C4-2B (cell line): ENCODE measurements at regions not wholly inside any gene's neighbourhood (a gene's known extent, or its start where the extent isn't known, plus 50 kb on each side); places are given as distances from the start of the nearest gene placed in this dataset.

ENCODE experiments used
- ZFX ChIP-seq: fragments of 450-650 bp; IDR thresholded peaks from 2 replicates; pipeline ENCODE4 v1.6.1; 2017
- TF ChIP-seq, protein P1 (sequence below): fragments of 450-650 bp; conservative IDR thresholded peaks from 2 replicates; pipeline ENCODE4 v1.5.1; 2017; ENCODE audit warnings: mild to moderate bottlenecking

DNA sequence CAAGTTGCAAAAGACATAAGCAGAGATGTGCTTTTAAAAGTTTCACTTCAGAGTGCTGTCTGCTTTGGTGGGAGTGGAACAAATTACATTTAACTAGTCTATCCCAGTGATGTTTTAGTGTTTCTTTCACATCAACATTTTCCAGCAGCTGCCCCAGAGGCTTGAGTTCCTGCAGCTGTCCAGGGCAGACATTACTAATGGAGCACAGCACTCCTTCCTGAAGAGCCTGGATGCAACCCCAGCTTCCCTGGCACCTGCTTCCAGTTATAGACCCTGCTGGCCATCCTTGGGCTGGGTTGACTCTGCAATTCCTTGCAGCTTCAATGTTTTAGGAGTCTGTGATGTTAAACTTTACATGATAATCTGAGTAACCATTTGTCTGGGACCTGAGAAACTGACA, 61.4 kb upstream of the PIRT start:
- TF ChIP-seq, protein P1, sequence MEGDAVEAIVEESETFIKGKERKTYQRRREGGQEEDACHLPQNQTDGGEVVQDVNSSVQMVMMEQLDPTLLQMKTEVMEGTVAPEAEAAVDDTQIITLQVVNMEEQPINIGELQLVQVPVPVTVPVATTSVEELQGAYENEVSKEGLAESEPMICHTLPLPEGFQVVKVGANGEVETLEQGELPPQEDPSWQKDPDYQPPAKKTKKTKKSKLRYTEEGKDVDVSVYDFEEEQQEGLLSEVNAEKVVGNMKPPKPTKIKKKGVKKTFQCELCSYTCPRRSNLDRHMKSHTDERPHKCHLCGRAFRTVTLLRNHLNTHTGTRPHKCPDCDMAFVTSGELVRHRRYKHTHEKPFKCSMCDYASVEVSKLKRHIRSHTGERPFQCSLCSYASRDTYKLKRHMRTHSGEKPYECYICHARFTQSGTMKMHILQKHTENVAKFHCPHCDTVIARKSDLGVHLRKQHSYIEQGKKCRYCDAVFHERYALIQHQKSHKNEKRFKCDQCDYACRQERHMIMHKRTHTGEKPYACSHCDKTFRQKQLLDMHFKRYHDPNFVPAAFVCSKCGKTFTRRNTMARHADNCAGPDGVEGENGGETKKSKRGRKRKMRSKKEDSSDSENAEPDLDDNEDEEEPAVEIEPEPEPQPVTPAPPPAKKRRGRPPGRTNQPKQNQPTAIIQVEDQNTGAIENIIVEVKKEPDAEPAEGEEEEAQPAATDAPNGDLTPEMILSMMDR = no peak
- TF ChIP-seq ZFX = no peak
